ENCODE measurements at regions not wholly inside any gene's neighbourhood (a gene's known extent, or its start where the extent isn't known, plus 50 kb on each side); places are given as distances from the start of the nearest gene placed in this dataset.
"Not testable (repeated sequence)": the region's sequence is repeated elsewhere in the genome, so short reads cannot be mapped to it uniquely, and the experiment has no call there.

DNA sequence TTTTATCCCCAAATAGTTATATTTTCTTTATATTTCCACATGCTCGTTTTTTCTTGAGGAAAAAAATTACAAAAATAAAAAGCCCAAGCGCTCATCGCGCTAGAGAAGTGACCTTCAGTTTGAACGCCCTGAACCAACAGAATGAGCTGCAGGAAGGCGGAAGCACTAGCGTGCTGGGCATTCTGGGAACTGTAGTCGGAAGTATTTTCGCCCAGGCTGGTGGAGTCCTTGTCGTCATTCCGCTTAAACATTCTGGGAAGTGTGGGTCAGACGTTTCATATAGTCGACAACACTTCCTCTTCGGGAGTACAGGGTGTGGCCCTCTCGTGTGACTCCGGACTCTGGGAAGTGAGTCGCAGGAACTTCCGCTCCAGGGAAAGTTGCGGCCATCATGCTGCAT, 692.4 kb upstream of the DEFB115 start:
- ATAC-seq; H3K9me3 ChIP-seq; H3K27ac ChIP-seq; intact Hi-C loops (cut with DNase I); DNase-seq; H3K4me1 ChIP-seq; H3K4me3 ChIP-seq; H3K36me3 ChIP-seq (replicated peaks in 1 of 2; ENCODE audit: insufficient read depth in 1 of 2, low read depth in 2 of 2); H3K27me3 ChIP-seq: not testable (repeated sequence)
- WGBS, 2 donors: 38 to 52% methylated on average over 10 to 16 of the region's 19 CpGs

DNA sequence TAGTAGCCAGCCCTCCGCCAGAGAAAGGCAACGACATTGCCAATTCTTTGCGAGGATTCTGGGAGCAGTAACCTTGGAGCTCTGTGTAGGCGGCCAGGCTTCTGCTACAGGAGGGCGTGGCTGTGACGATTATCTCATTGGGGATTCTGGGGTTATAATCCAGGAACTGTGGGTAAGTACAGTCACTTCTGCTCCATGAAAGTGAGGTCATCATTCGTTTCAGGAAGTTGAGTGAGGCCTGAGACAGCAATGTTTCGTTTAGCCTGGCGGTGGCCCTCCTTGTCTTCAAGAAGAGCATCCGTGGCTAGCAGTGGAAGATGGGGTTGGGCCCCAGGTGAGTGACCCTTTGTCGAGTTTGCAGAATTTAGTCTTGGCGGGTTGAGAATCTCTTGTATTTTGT, 687.6 kb upstream of the DEFB115 start:
- intact Hi-C loops (cut with DNase I); H3K9me3 ChIP-seq; DNase-seq; H3K27ac ChIP-seq; ATAC-seq; H3K4me3 ChIP-seq; H3K4me1 ChIP-seq; H3K27me3 ChIP-seq; H3K36me3 ChIP-seq (replicated peaks in 1 of 2; ENCODE audit: insufficient read depth in 1 of 2, low read depth in 2 of 2): not testable (repeated sequence)
- 86 to 94% methylated on average over 10 to 12 of the region's 12 CpGs for WGBS, 2 donors

DNA sequence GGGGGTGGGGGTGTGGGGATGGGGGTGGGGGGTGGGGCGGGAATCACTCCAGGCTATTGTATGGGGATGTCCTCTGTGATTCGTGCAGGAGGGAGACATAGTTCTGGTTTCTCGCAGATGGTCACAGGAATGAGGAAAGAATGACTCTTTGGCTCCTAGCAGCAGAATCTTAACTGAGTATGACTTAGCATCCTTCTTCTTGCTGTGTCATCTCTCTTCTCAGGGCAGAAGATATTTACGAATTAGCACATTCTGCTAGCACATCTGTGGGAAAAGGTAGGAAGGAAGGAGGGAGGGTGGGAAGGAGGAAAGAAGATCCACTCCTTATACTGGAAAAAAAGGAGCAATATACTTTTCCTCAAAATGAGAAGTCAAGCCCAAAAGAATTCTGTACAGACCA, 686.8 kb upstream of the DEFB115 start:
- intact Hi-C loops (cut with DNase I); DNase-seq; ATAC-seq; H3K4me3 ChIP-seq; H3K9me3 ChIP-seq; H3K4me1 ChIP-seq; H3K36me3 ChIP-seq (replicated peaks in 1 of 2; ENCODE audit: insufficient read depth in 1 of 2, low read depth in 2 of 2); H3K27me3 ChIP-seq; H3K27ac ChIP-seq: not testable (repeated sequence)
- WGBS, 2 donors: 65 to 68% methylated on average over 3 to 4 of the region's 4 CpGs

DNA sequence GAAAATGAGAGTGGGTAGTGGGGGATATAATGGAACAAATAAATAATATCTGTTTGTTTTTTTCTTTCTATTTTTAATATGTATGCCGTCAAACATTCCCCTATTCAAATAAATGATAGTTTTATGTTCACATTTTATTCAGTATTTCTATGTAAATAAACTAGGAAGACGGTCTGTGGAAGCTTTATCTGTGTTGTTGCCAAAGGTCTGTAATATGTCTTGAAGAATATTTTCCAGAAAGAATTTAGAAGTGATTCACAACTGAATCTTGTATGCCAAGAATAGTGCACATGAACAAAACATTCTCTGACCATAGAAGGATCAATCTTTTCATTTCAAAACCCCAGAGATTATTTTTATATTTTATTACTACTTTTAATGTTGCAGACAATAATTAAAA, 683.1 kb upstream of the DEFB115 start:
- H3K36me3 ChIP-seq (replicated peaks in 1 of 2; ENCODE audit: insufficient read depth in 1 of 2, low read depth in 2 of 2); ATAC-seq; H3K9me3 ChIP-seq; H3K4me1 ChIP-seq; H3K27me3 ChIP-seq; H3K4me3 ChIP-seq; intact Hi-C loops (cut with DNase I); DNase-seq; H3K27ac ChIP-seq: not testable (repeated sequence)
- 64 to 71% methylated on average over 2 of the region's 2 CpGs for WGBS, 2 donors

DNA sequence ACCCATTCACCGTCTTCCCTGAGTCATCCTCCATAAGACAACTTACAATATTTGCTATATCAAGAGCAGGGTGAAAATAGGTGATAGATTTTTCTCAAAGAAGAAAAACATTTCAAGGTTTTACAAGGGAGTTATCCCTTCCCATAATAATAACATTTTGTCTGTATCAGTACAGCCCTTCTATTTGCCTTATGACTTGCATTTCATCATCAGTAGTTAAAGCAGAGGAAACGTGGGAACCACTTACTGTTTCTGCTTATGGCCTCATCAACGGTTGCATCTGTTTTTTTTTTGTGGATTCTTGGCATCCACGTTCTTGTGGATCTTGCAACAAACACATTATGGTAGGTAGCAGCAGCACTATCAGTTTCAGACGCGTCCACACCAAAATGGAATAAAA, 678.4 kb upstream of the DEFB115 start:
- H3K27me3 ChIP-seq; H3K9me3 ChIP-seq; H3K36me3 ChIP-seq (replicated peaks in 1 of 2; ENCODE audit: insufficient read depth in 1 of 2, low read depth in 2 of 2); ATAC-seq; H3K4me1 ChIP-seq; DNase-seq; intact Hi-C loops (cut with DNase I): not testable (repeated sequence)
- Histone ChIP-seq H3K27ac (peak overlapping the region in 2 of 4 donors; percentile 61 to 64), H3K4me3 (peak overlapping the region in 1 of 2 donors; percentile 8)
- WGBS, 2 donors: 28% methylated on average over 6 of the region's 6 CpGs

DNA sequence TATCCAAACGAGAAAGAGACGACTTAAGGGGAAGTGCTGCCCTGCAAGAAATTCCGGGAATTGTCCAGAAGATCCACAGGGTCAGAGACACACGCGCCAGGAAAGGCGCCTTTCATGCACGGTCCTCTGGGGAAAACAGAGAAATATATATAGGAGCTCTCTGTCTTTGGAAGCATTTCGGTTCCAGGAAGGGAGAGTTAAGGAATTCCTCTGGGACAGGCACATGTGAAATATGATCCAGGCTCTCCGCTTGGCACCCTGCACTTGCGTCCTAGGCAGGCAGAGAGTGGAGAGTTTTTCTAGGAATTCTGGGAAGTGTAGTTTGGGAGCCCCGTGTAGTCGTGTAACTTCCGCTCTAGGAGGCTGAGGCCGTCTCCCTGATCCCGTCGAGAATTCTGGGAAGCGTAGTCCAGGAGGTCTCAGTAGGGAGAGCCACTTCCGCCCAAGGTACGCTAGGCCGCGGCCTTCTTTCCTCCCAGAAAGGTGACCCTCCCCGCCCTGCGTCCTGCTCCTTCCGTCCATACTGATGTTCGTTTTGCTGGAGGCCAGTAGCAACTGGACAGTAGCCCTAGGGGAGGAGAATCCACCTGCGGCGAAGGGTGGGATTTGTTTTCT, 677.5 kb upstream of the DEFB115 start:
- WGBS, 2 donors: 1 to 6% methylated on average over 16 to 26 of the region's 27 CpGs

DNA sequence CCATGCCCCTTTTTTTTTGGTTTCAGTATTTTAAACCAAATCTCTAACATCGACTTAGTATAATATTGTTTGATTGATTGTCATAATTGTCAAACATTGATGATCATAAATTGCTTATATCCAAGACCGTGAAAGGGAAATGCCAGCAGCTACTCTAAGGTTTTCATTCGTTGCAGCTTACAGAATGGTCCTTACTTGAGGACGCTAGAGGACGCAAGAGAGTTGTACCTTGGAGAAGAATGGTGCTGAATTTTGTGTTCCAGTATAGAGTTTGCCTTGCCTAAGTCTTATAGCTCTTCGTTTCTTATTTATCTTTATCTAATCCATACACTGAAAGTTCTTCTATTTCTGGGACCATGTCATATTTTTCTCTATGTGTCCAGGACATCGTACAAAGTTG, 675.6 kb upstream of the DEFB115 start:
- H3K27ac ChIP-seq; intact Hi-C loops (cut with DNase I); ATAC-seq; H3K9me3 ChIP-seq; H3K4me1 ChIP-seq; H3K36me3 ChIP-seq (replicated peaks in 1 of 2; ENCODE audit: insufficient read depth in 1 of 2, low read depth in 2 of 2); H3K27me3 ChIP-seq; H3K4me3 ChIP-seq: not testable (repeated sequence)
- 24 to 33% methylated on average over 7 of the region's 7 CpGs for WGBS, 2 donors
- DNase-seq: peak in 1 of 4 donors; percentile 17

More for the DNA sequence above, 677.5 kb upstream of the DEFB115 start:
- H3K9me3 ChIP-seq; H3K27me3 ChIP-seq; H3K4me1 ChIP-seq; intact Hi-C loops (cut with DNase I); H3K36me3 ChIP-seq (replicated peaks in 1 of 2; ENCODE audit: insufficient read depth in 1 of 2, low read depth in 2 of 2): not testable (repeated sequence)
- peak; percentile 83 to 95 (median 86) for DNase-seq
- Histone ChIP-seq H3K4me3 (peak overlapping the region in 1 of 2 donors; percentile 8), H3K27ac (peak overlapping the region in 3 of 4 donors; percentile 49 to 64 (median 61))
- ATAC-seq: peak; percentile 100
- TF ChIP-seq POLR2A (IDR thresholded peaks at IDR 0.05): peak in 2 of 3 donors; percentile 58 to 68

DNA sequence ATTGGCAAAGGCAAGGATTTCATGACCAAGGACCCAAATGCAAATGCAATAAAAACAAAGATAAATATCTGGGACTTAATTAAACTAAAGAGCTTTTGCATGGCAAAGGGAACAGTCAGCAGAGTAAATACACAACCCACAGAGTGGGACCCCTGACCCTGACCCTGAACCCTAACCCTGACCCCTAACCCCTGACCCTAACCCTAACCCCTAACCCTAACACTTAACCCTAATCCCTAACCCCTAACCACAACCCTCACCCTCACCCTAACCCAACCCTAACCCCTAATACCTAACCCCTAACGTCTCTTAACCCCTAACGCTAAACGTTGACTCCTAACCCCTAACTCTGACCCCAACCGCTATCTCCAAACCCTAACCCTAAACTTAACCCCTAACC, 673.1 kb upstream of the DEFB115 start:
- H3K4me3 ChIP-seq; H3K36me3 ChIP-seq (replicated peaks in 1 of 2; ENCODE audit: insufficient read depth in 1 of 2, low read depth in 2 of 2); H3K4me1 ChIP-seq; DNase-seq; intact Hi-C loops (cut with DNase I); H3K27ac ChIP-seq; H3K27me3 ChIP-seq; ATAC-seq; H3K9me3 ChIP-seq: not testable (repeated sequence)
- WGBS, 2 donors: 58 to 63% methylated on average over 4 of the region's 4 CpGs

DNA sequence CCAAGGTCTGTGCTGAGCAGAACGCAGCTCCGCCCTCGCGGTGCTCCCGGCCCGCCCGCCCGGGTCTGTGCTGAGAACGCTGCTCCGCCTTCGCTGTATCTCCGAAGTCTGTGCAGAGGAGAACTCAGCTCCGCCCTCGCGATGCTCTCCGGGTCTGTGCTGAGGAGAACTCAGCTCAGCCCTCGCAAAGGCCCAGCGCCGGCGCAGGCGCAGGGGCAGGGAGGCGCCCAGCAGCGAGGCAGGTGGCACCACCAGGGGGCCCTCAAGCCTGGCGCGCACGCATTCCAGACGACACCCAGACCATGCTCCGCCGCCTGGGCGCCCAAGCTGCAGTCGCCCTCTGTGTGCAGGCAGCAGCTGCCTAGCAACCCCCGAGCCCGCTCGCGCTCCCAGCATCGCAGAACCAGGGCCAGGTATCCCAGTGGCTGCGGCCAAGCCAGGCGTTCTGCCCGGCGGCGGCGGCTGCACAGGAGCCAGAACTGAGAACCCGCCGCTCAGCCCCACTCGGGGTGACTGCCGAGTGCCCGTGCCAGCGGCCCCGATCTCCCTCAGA, 672.1 kb upstream of the DEFB115 start:
- 0% methylated on average over 46 of the region's 49 CpGs; no CpG with 5 or more reads in 1 of the 2 donors for WGBS, 2 donors
- ATAC-seq (peak; percentile 100), DNase-seq (peak; percentile 68 to 88 (median 88))
- Histone ChIP-seq H3K27ac (peak overlapping the region in 3 of 4 donors; percentile 41 to 65 (median 43)), H3K4me3 (peak overlapping the region in 1 of 2 donors; percentile 22)
- H3K36me3 ChIP-seq (replicated peaks in 1 of 2; ENCODE audit: insufficient read depth in 1 of 2, low read depth in 2 of 2); H3K27me3 ChIP-seq; intact Hi-C loops (cut with DNase I); H3K9me3 ChIP-seq; H3K4me1 ChIP-seq: not testable (repeated sequence)
- TF ChIP-seq, protein P1, sequence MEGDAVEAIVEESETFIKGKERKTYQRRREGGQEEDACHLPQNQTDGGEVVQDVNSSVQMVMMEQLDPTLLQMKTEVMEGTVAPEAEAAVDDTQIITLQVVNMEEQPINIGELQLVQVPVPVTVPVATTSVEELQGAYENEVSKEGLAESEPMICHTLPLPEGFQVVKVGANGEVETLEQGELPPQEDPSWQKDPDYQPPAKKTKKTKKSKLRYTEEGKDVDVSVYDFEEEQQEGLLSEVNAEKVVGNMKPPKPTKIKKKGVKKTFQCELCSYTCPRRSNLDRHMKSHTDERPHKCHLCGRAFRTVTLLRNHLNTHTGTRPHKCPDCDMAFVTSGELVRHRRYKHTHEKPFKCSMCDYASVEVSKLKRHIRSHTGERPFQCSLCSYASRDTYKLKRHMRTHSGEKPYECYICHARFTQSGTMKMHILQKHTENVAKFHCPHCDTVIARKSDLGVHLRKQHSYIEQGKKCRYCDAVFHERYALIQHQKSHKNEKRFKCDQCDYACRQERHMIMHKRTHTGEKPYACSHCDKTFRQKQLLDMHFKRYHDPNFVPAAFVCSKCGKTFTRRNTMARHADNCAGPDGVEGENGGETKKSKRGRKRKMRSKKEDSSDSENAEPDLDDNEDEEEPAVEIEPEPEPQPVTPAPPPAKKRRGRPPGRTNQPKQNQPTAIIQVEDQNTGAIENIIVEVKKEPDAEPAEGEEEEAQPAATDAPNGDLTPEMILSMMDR (IDR thresholded peaks at IDR 0.05): peak; percentile 54 to 89 (median 67)
- peak in 2 of 3 donors; percentile 46 to 54 for TF ChIP-seq POLR2A (IDR thresholded peaks at IDR 0.05)

DNA sequence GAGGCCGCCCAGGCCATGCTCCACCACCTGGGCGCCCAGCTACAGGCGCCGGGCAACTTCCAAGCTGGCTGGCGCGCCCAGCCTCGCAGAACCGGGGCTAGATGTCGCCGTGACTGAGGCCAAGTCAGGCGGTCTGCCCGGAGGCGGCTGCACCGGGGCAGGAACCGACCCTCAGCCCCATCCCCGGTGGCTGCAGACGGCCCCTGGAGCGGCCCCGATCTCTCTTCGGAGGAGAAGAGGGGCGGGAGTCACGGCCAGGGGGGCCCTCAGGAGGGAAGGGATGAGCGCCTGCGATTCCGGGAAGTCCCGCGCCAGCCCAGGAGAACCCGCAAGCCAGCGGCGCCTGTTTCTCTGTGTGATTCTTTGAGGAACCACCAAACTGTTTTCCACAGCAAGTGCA, 671.3 kb upstream of the DEFB115 start:
- H3K4me1 ChIP-seq; H3K9me3 ChIP-seq; H3K27ac ChIP-seq; DNase-seq; H3K36me3 ChIP-seq (replicated peaks in 1 of 2; ENCODE audit: insufficient read depth in 1 of 2, low read depth in 2 of 2); H3K27me3 ChIP-seq; H3K4me3 ChIP-seq; intact Hi-C loops (cut with DNase I); ATAC-seq: not testable (repeated sequence)
- 3 to 12% methylated on average over 8 to 12 of the region's 30 CpGs for WGBS, 2 donors

Data from body of pancreas (tissue), 4 donors.